ENCODE measurements at regions not wholly inside any gene's neighbourhood (a gene's known extent, or its start where the extent isn't known, plus 50 kb on each side); places are given as distances from the start of the nearest gene placed in this dataset.

- no peaks in the 10 kb centered on the region for H3K4me1 Mint-ChIP-seq
- DNase-seq (ENCODE audit: low spot score) (no peak), ATAC-seq (no peak)
- H3K9me3 Mint-ChIP-seq, result peaks cover 47% of the 10 kb centered on the region
- peaks cover 39% of the 10 kb centered on the region for H3K36me3 Mint-ChIP-seq
- peaks cover 6% of the 10 kb centered on the region; the same call in 1 of the 2 replicates for H3K27me3 Mint-ChIP-seq (ENCODE audit: low read depth)
- TF ChIP-seq AFF4 (CRISPR knock-in tag; IDR thresholded peaks at IDR 0.05; ENCODE audit: borderline replicate concordance), result no peak
- CTCF ChIA-PET, result no interaction called here
- H3K27ac Mint-ChIP-seq, result no peak overlapping the region
- H3K4me3 Mint-ChIP-seq, result no peak overlapping the region
- POLR2A ChIA-PET, result no interaction called here
These were observed 275.2 kb downstream of the ZNF248 start for GRCh38 chr10:37582237-37582636.

- DNase-seq (ENCODE audit: low spot score) (no peak), ATAC-seq (no peak)
- Mint-ChIP-seq H3K36me3 (peaks cover 49% of the 10 kb centered on the region), H3K4me3 (no peak overlapping the region), H3K27ac (no peak overlapping the region), H3K27me3 (ENCODE audit: low read depth) (peaks cover 4% of the 10 kb centered on the region; the same call in 1 of the 2 replicates), H3K9me3 (peaks cover 60% of the 10 kb centered on the region), H3K4me1 (no peaks in the 10 kb centered on the region)
- no peak for TF ChIP-seq ZNF532 (CRISPR knock-in tag; IDR thresholded peaks at IDR 0.05; ENCODE audit: borderline replicate concordance)
- TF ChIP-seq ZNF671 (CRISPR knock-in tag; IDR thresholded peaks at IDR 0.05), result no peak
- no peak for TF ChIP-seq ZNF263 (CRISPR knock-in tag; IDR thresholded peaks at IDR 0.05; ENCODE audit: low read depth)
- TF ChIP-seq ATF6 (CRISPR knock-in tag; IDR thresholded peaks at IDR 0.05), result no peak
- TF ChIP-seq PREB (CRISPR knock-in tag; IDR thresholded peaks at IDR 0.05; ENCODE audit: borderline replicate concordance), result no peak
- no peak for TF ChIP-seq HMGXB4 (CRISPR knock-in tag; IDR thresholded peaks at IDR 0.05)
- no peak for TF ChIP-seq ATF1 (CRISPR knock-in tag; IDR thresholded peaks at IDR 0.05)
- TF ChIP-seq TP53 (CRISPR knock-in tag; IDR thresholded peaks at IDR 0.05), result no peak
- no peak for TF ChIP-seq JAZF1 (CRISPR knock-in tag; IDR thresholded peaks at IDR 0.05)
- TF ChIP-seq AR (CRISPR knock-in tag; IDR thresholded peaks at IDR 0.05), result no peak
- TF ChIP-seq MYBL2 (CRISPR knock-in tag; IDR thresholded peaks at IDR 0.05), result no peak
- CTCF ChIA-PET, result no interaction called here
- POLR2A ChIA-PET, result no interaction called here
These were observed 281.3 kb downstream of the ZNF248 start for GRCh38 chr10:37576154-37576553.
